ENCODE measurements at regions not wholly inside any gene's neighbourhood (a gene's known extent, or its start where the extent isn't known, plus 50 kb on each side); places are given as distances from the start of the nearest gene placed in this dataset.

- Mint-ChIP-seq H3K9me3 (peaks cover 30% of the 10 kb centered on the region), H3K27me3 (ENCODE audit: low read depth) (peaks cover 10% of the 10 kb centered on the region), H3K4me1 (peaks cover 5% of the 10 kb centered on the region), H3K27ac (no peak overlapping the region), H3K36me3 (no peaks in the 10 kb centered on the region), H3K4me3 (no peak overlapping the region)
- CTCF ChIA-PET: interaction anchor here (0.9 to 1.1 kb wide), 2 partner anchors 49 to 84 kb away, joined by 3 to 4 read pairs; no protein-coding TSS in a partner anchor
- POLR2A ChIA-PET: no interaction called here
- DNase-seq (ENCODE audit: low spot score): no peak
- TF ChIP-seq FOXJ3 (CRISPR knock-in tag; IDR thresholded peaks at IDR 0.05; ENCODE audit: borderline replicate concordance) (no peak), IRF2 (CRISPR knock-in tag; IDR thresholded peaks at IDR 0.05; ENCODE audit: borderline replicate concordance, low read depth) (no peak), CBFB (CRISPR knock-in tag; IDR thresholded peaks at IDR 0.05; ENCODE audit: low read depth) (no peak), ZNF317 (CRISPR knock-in tag; IDR thresholded peaks at IDR 0.05; ENCODE audit: borderline replicate concordance, low read depth) (no peak), USF2 (CRISPR knock-in tag; IDR thresholded peaks at IDR 0.05) (no peak), SMAD3 (CRISPR knock-in tag; IDR thresholded peaks at IDR 0.05; ENCODE audit: borderline replicate concordance) (no peak), AFF4 (CRISPR knock-in tag; IDR thresholded peaks at IDR 0.05; ENCODE audit: borderline replicate concordance) (no peak), ZNF138 (CRISPR knock-in tag; conservative IDR thresholded peaks at IDR 0.05) (no peak), JAZF1 (CRISPR knock-in tag; IDR thresholded peaks at IDR 0.05) (no peak), ZNF232 (CRISPR knock-in tag; IDR thresholded peaks at IDR 0.05) (no peak), ATF3 (CRISPR knock-in tag; conservative IDR thresholded peaks at IDR 0.05) (no peak), ARID4B (CRISPR knock-in tag; IDR thresholded peaks at IDR 0.05; ENCODE audit: borderline replicate concordance) (no peak), FOXP4 (CRISPR knock-in tag; IDR thresholded peaks at IDR 0.05) (no peak)
- ATAC-seq: no peak
These were observed 63.5 kb upstream of the MED9 start for GRCh38 chr17:17413215-17413792.

Data from WTC11 (cell line).